ENCODE measurements at regions not wholly inside any gene's neighbourhood (a gene's known extent, or its start where the extent isn't known, plus 50 kb on each side); places are given as distances from the start of the nearest gene placed in this dataset.
A peak's percentile ranks its signal among the peaks of the same experiment; 100 is the strongest.

- H3K9ac ChIP-seq (ENCODE audit: low read length): no peak overlapping the region
- no peak overlapping the region for H3K23ac ChIP-seq (ENCODE audit: low read length)
- H3K4me2 ChIP-seq (ENCODE audit: low read length): no peak overlapping the region
- H2BK120ac ChIP-seq (ENCODE audit: insufficient read depth, low read length, poor library complexity): no peak overlapping the region
- no peak overlapping the region for H4K91ac ChIP-seq (ENCODE audit: low read depth, low read length)
- H3K4me1 ChIP-seq (ENCODE audit: control insufficient read depth in 1 of 2, insufficient read depth in 2 of 2, low read length in 2 of 2): no peaks in the 10 kb centered on the region
- H3K18ac ChIP-seq (ENCODE audit: low read length): no peak overlapping the region
- no peak overlapping the region for H3K4me3 ChIP-seq (ENCODE audit: low read depth, low read length)
- no peak overlapping the region for H2AK5ac ChIP-seq (ENCODE audit: low read length)
- no peak overlapping the region for H2BK12ac ChIP-seq (ENCODE audit: low read length)
- no peak overlapping the region for H4K8ac ChIP-seq (ENCODE audit: low read depth, low read length)
- no peak overlapping the region for H3K27ac ChIP-seq (ENCODE audit: low read depth, low read length)
- H3K27me3 ChIP-seq (ENCODE audit: insufficient read depth, low read length): no peaks in the 10 kb centered on the region
- no peaks in the 10 kb centered on the region for H3K36me3 ChIP-seq (ENCODE audit: control insufficient read depth in 1 of 2, insufficient read depth in 2 of 2, low read length in 2 of 2)
- no peaks in the 10 kb centered on the region for H3K79me2 ChIP-seq (ENCODE audit: control insufficient read depth, insufficient read depth, low read length, poor library complexity)
- H3K9me3 ChIP-seq (ENCODE audit: insufficient read depth, low read depth, low read length): no peaks in the 10 kb centered on the region
- H3K14ac ChIP-seq (ENCODE audit: low read length): no peak overlapping the region
- WGBS (ENCODE audit: extremely low coverage, insufficient coverage, insufficient read length): 100% methylated on average over 2 of the region's 5 CpGs
- H3K4ac ChIP-seq (ENCODE audit: low read depth, low read length): no peak overlapping the region
- H4K12ac ChIP-seq (ENCODE audit: low read depth, low read length): no peak overlapping the region
- no peak overlapping the region for H2AFZ ChIP-seq (ENCODE audit: insufficient read depth, low read length, poor library complexity)
- no peak overlapping the region for H2BK5ac ChIP-seq (ENCODE audit: low read depth, low read length, poor library complexity)
- peak in 1 of 2 donors; percentile 59 for DNase-seq
- H3K79me1 ChIP-seq (ENCODE audit: low read length): no peaks in the 10 kb centered on the region
Observed at GRCh38 chr11:109015283-109015682, 350.4 kb downstream of the DDX10 start.

GRCh38 chr11:109016724-109017123 lies 351.9 kb downstream of the DDX10 start:
- Histone ChIP-seq H3K4ac (ENCODE audit: low read depth, low read length) (no peak overlapping the region), H3K4me1 (ENCODE audit: control insufficient read depth in 1 of 2, insufficient read depth in 2 of 2, low read length in 2 of 2) (no peaks in the 10 kb centered on the region), H2BK12ac (ENCODE audit: low read length) (no peak overlapping the region), H2AFZ (ENCODE audit: insufficient read depth, low read length, poor library complexity) (no peak overlapping the region), H3K23ac (ENCODE audit: low read length) (no peak overlapping the region), H2BK5ac (ENCODE audit: low read depth, low read length, poor library complexity) (no peak overlapping the region), H4K91ac (ENCODE audit: low read depth, low read length) (no peak overlapping the region), H3K79me2 (ENCODE audit: control insufficient read depth, insufficient read depth, low read length, poor library complexity) (no peaks in the 10 kb centered on the region), H3K79me1 (ENCODE audit: low read length) (no peaks in the 10 kb centered on the region), H3K36me3 (ENCODE audit: control insufficient read depth in 1 of 2, insufficient read depth in 2 of 2, low read length in 2 of 2) (no peaks in the 10 kb centered on the region), H2AK5ac (ENCODE audit: low read length) (no peak overlapping the region), H3K27ac (ENCODE audit: low read depth, low read length) (no peak overlapping the region), H3K9ac (ENCODE audit: low read length) (no peak overlapping the region), H3K27me3 (ENCODE audit: insufficient read depth, low read length) (no peaks in the 10 kb centered on the region), H3K18ac (ENCODE audit: low read length) (no peak overlapping the region), H3K14ac (ENCODE audit: low read length) (no peak overlapping the region), H3K4me2 (ENCODE audit: low read length) (no peak overlapping the region), H4K12ac (ENCODE audit: low read depth, low read length) (no peak overlapping the region), H3K4me3 (ENCODE audit: low read depth, low read length) (no peak overlapping the region), H3K9me3 (ENCODE audit: insufficient read depth, low read depth, low read length) (no peaks in the 10 kb centered on the region), H2BK120ac (ENCODE audit: insufficient read depth, low read length, poor library complexity) (no peak overlapping the region), H4K8ac (ENCODE audit: low read depth, low read length) (no peak overlapping the region)
- no CpG with 5 or more reads among the region's 1 CpG for WGBS (ENCODE audit: extremely low coverage, insufficient coverage, insufficient read length)
- no peak for DNase-seq

- H3K23ac ChIP-seq (ENCODE audit: low read length): no peak overlapping the region
- H3K4me2 ChIP-seq (ENCODE audit: low read length): no peak overlapping the region
- H4K12ac ChIP-seq (ENCODE audit: low read depth, low read length): no peak overlapping the region
- WGBS (ENCODE audit: extremely low coverage, insufficient coverage, insufficient read length): no CpG with 5 or more reads among the region's 6 CpGs
- no peaks in the 10 kb centered on the region for H3K9me3 ChIP-seq (ENCODE audit: insufficient read depth, low read depth, low read length)
- H3K14ac ChIP-seq (ENCODE audit: low read length): no peak overlapping the region
- no peak overlapping the region for H3K27ac ChIP-seq (ENCODE audit: low read depth, low read length)
- no peaks in the 10 kb centered on the region for H3K4me1 ChIP-seq (ENCODE audit: control insufficient read depth in 1 of 2, insufficient read depth in 2 of 2, low read length in 2 of 2)
- no peaks in the 10 kb centered on the region for H3K79me2 ChIP-seq (ENCODE audit: control insufficient read depth, insufficient read depth, low read length, poor library complexity)
- H2BK12ac ChIP-seq (ENCODE audit: low read length): no peak overlapping the region
- H2AFZ ChIP-seq (ENCODE audit: insufficient read depth, low read length, poor library complexity): no peak overlapping the region
- H3K18ac ChIP-seq (ENCODE audit: low read length): no peak overlapping the region
- H3K4me3 ChIP-seq (ENCODE audit: low read depth, low read length): no peak overlapping the region
- DNase-seq: no peak
- no peak overlapping the region for H2BK120ac ChIP-seq (ENCODE audit: insufficient read depth, low read length, poor library complexity)
- H4K91ac ChIP-seq (ENCODE audit: low read depth, low read length): no peak overlapping the region
- H3K9ac ChIP-seq (ENCODE audit: low read length): no peak overlapping the region
- no peak overlapping the region for H2BK5ac ChIP-seq (ENCODE audit: low read depth, low read length, poor library complexity)
- H3K4ac ChIP-seq (ENCODE audit: low read depth, low read length): no peak overlapping the region
- H3K36me3 ChIP-seq (ENCODE audit: control insufficient read depth in 1 of 2, insufficient read depth in 2 of 2, low read length in 2 of 2): no peaks in the 10 kb centered on the region
- no peaks in the 10 kb centered on the region for H3K79me1 ChIP-seq (ENCODE audit: low read length)
- no peaks in the 10 kb centered on the region for H3K27me3 ChIP-seq (ENCODE audit: insufficient read depth, low read length)
- no peak overlapping the region for H2AK5ac ChIP-seq (ENCODE audit: low read length)
- no peak overlapping the region for H4K8ac ChIP-seq (ENCODE audit: low read depth, low read length)
Observed at GRCh38 chr11:109017489-109017888, 352.6 kb downstream of the DDX10 start.

- Histone ChIP-seq H2BK5ac (ENCODE audit: low read depth, low read length, poor library complexity) (no peak overlapping the region), H3K14ac (ENCODE audit: low read length) (no peak overlapping the region), H3K27me3 (ENCODE audit: insufficient read depth, low read length) (no peaks in the 10 kb centered on the region), H2BK12ac (ENCODE audit: low read length) (no peak overlapping the region), H3K79me1 (ENCODE audit: low read length) (no peaks in the 10 kb centered on the region), H3K23ac (ENCODE audit: low read length) (no peak overlapping the region), H4K91ac (ENCODE audit: low read depth, low read length) (no peak overlapping the region), H3K4me3 (ENCODE audit: low read depth, low read length) (no peak overlapping the region), H3K9me3 (ENCODE audit: insufficient read depth, low read depth, low read length) (no peaks in the 10 kb centered on the region), H4K8ac (ENCODE audit: low read depth, low read length) (no peak overlapping the region), H3K4ac (ENCODE audit: low read depth, low read length) (no peak overlapping the region), H2AK5ac (ENCODE audit: low read length) (no peak overlapping the region), H4K12ac (ENCODE audit: low read depth, low read length) (no peak overlapping the region), H3K4me1 (ENCODE audit: control insufficient read depth in 1 of 2, insufficient read depth in 2 of 2, low read length in 2 of 2) (no peaks in the 10 kb centered on the region), H2AFZ (ENCODE audit: insufficient read depth, low read length, poor library complexity) (no peak overlapping the region), H2BK120ac (ENCODE audit: insufficient read depth, low read length, poor library complexity) (no peak overlapping the region), H3K27ac (ENCODE audit: low read depth, low read length) (no peak overlapping the region), H3K79me2 (ENCODE audit: control insufficient read depth, insufficient read depth, low read length, poor library complexity) (no peaks in the 10 kb centered on the region), H3K36me3 (ENCODE audit: control insufficient read depth in 1 of 2, insufficient read depth in 2 of 2, low read length in 2 of 2) (no peaks in the 10 kb centered on the region), H3K9ac (ENCODE audit: low read length) (no peak overlapping the region), H3K4me2 (ENCODE audit: low read length) (no peak overlapping the region), H3K18ac (ENCODE audit: low read length) (no peak overlapping the region)
- DNase-seq: no peak
- no CpG with 5 or more reads among the region's 3 CpGs for WGBS (ENCODE audit: extremely low coverage, insufficient coverage, insufficient read length)
Observed at GRCh38 chr11:109018639-109019038, 353.8 kb downstream of the DDX10 start.

Data from trophoblast cell (in vitro differentiated cells and primary cell).